ENCODE measurements at regions not wholly inside any gene's neighbourhood (a gene's known extent, or its start where the extent isn't known, plus 50 kb on each side); places are given as distances from the start of the nearest gene placed in this dataset.

- Histone ChIP-seq H3K4me2 (ENCODE audit: low read depth, low read length) (no peak overlapping the region), H4K5ac (ENCODE audit: low read depth, low read length) (no peak overlapping the region), H3K56ac (ENCODE audit: extremely low read depth, insufficient read depth, low read length) (no peak overlapping the region), H2AFZ (replicated peaks; ENCODE audit: low read length, poor library complexity) (no peak overlapping the region), H3K18ac (ENCODE audit: low read depth, low read length) (no peak overlapping the region), H2AK5ac (ENCODE audit: low read depth, low read length) (no peak overlapping the region), H3K14ac (replicated peaks; ENCODE audit: low read depth, low read length) (no peak overlapping the region), H4K20me1 (ENCODE audit: insufficient read depth, low read length) (no peaks in the 10 kb centered on the region), H2BK120ac (ENCODE audit: low read depth, low read length) (0 out of 2 replicates have a peak overlapping the region, but pooled peaks have one; percentile 30), H3K4me1 (ENCODE audit: control insufficient read depth, insufficient read depth, low read length) (no peaks in the 10 kb centered on the region), H4K8ac (ENCODE audit: low read depth in 2 of 2, low read length in 2 of 2) (no peak overlapping the region; a peak in 1 of 4 replicates), H3K9me1 (ENCODE audit: insufficient read depth, low read length) (no peaks in the 10 kb centered on the region), H2AK9ac (replicated peaks; ENCODE audit: low read depth, low read length, poor library complexity) (peak overlapping the region; percentile 9), H3K9ac (ENCODE audit: low read depth, low read length) (no peak overlapping the region), H3K27ac (ENCODE audit: insufficient read depth, low read length) (no peak overlapping the region), H3K4me3 (ENCODE audit: insufficient read depth, low read depth, low read length) (no peak overlapping the region), H3K79me1 (ENCODE audit: low read depth in 1 of 2, low read length in 2 of 2) (no peaks in the 10 kb centered on the region), H3K23ac (ENCODE audit: low read depth, low read length) (no peak overlapping the region), H2BK5ac (ENCODE audit: low read depth, low read length, poor library complexity, severe bottlenecking) (no peak overlapping the region), H4K91ac (ENCODE audit: insufficient read depth, low read depth, low read length) (no peak overlapping the region), H3K9me3 (ENCODE audit: control insufficient read depth, insufficient read depth, low read length) (no peaks in the 10 kb centered on the region), H3K4ac (ENCODE audit: low read depth, low read length) (no peak overlapping the region), H2BK15ac (ENCODE audit: low read depth, low read length) (no peak overlapping the region), H3K27me3 (ENCODE audit: control insufficient read depth, insufficient read depth, low read length) (no peaks in the 10 kb centered on the region), H3K36me3 (ENCODE audit: control insufficient read depth, insufficient read depth, low read length) (no peaks in the 10 kb centered on the region), H2BK20ac (ENCODE audit: low read depth, low read length) (no peak overlapping the region)
- intact Hi-C loops (cut with micrococcal nuclease) (no loop called here), in situ Hi-C loops (cut with MboI; ENCODE audit: low sequenced_read_pairs) (no loop called here), dilution Hi-C loops (cut with HindIII; ENCODE audit: low sequenced_read_pairs, unreplicated experiment) (no loop called here)
- BruUV-seq (replicated peaks), result no TSS peak
- ChIA-PET POLR2A (ENCODE audit: unreplicated experiment) (no interaction called here), CTCF (no interaction called here)
- peak; percentile 69 for ATAC-seq (ENCODE audit: low read depth)
- no CpG with 5 or more reads among the region's 11 CpGs for WGBS, 2 experiments (ENCODE audit: extremely low coverage in 2 of 2, insufficient read length in 1 of 2)
- DNase-seq, result peak; percentile 41
- no peak for TF ChIP-seq CTCF (conservative IDR thresholded peaks at IDR 0.05; ENCODE audit: low read depth, low read length)
- TF ChIP-seq POLR2A (IDR thresholded peaks at IDR 0.05; ENCODE audit: low read depth, low read length), result no peak
- no peak for TF ChIP-seq SMC3 (IDR thresholded peaks at IDR 0.05; ENCODE audit: low read depth, low read length)
- TF ChIP-seq ELK1 (IDR thresholded peaks at IDR 0.05; ENCODE audit: borderline replicate concordance, low read depth, low read length), result no peak
- no peak for TF ChIP-seq MAFK (IDR thresholded peaks at IDR 0.05; ENCODE audit: low read depth, low read length)
- TF ChIP-seq RAD21 (IDR thresholded peaks at IDR 0.05; ENCODE audit: low read length), result no peak
- TF ChIP-seq MAZ (IDR thresholded peaks at IDR 0.05; ENCODE audit: borderline replicate concordance, low read depth, low read length), result no peak
- TF ChIP-seq BHLHE40 (IDR thresholded peaks at IDR 0.05; ENCODE audit: low read depth, low read length), result no peak
- no peak for TF ChIP-seq FOS (IDR thresholded peaks at IDR 0.05; ENCODE audit: low read depth, low read length)
These were observed 404.6 kb upstream of the FAT1 start for GRCh38 chr4:187128222-187128621.
